ENCODE measurements at regions not wholly inside any gene's neighbourhood (a gene's known extent, or its start where the extent isn't known, plus 50 kb on each side); places are given as distances from the start of the nearest gene placed in this dataset.

DNA sequence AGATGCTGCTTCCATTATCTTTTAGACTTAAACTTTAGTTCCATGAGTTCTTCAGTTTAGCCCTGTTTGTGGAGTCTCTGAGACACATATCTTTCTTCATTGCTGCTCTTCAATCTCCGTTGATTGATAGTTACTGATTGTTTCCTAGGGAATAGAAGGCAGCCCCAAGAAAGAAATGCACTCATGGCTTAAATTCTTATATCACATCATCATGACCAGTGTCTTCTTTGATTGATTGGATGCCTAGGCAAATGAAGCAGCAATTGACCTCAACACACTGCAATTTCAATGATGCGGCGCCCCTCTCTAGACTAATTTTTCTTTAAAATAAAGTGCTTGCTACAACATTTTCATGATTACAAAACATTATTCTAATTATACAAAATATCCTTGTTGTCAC is 576.5 kb upstream of the VSTM2A start:
- DNase-seq (ENCODE audit: low read depth in 2 of 2), result no peak

DNA sequence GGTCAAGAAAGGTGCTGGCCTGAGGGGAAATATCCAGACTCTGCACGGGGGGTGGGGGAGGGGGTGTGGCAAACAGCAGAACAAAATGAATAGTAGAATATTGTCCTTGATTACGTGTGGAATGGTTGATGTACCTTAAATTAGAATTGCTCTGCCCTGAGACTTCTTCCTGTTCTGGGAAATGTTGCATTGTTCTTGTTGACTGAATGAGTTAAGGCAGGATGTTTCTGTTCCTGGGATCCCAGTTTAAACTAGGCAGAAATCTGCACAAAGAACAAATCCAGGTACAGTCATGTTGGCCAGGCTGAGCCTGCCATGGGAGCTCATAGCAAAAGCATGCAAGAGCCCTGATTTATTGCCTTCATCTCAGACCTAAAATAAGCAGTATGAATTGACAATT is 558.7 kb upstream of the VSTM2A start:
- no peak for DNase-seq (ENCODE audit: low read depth in 2 of 2)

DNA sequence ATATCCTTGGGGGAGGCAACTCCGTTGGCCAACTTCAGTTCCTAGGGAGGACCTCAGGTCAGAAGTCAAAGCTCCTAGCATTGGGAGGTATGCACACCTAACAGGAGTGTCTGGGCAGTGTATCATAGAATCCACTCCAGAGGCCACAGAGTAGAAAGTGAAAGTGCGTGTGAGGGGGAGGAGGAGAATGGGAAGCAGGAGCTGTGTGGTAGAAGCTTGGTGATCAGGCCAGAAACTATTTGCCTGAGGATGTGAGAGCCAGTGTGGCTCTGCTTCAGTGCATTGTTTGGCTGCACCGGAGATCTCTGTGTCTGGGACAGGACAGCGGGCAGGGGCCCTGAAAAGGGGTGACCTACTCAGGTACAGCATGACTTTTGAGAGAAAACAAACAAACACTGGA is 557.4 kb upstream of the VSTM2A start:
- DNase-seq (ENCODE audit: low read depth in 2 of 2), result no peak

- no peak for DNase-seq (ENCODE audit: low read depth in 2 of 2)
These were observed 553.8 kb upstream of the VSTM2A start for GRCh38 chr7:53988376-53988775.

- no peak for DNase-seq (ENCODE audit: low read depth in 2 of 2)
These were observed 549.0 kb upstream of the VSTM2A start for GRCh38 chr7:53993224-53993623.

DNA sequence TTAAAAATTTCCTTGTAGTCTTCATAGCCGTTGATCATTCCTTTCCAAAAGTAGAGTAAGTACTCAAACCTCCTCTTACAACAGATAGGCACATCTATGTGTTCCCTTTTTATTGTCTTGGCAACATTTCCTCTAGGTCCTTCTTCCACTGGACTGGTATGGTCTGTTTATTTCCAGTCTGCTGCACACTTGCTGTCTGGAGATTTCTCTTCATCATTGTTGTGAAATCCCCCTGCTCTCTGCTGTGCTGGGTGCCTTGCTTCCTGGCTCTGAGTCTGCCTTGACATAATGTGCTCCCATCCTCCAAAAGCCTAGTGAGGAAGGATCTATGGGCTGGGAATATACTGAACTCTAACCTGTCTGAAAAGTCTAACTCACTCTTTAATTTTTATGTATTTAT is 545.3 kb upstream of the VSTM2A start:
- no peak for DNase-seq (ENCODE audit: low read depth in 2 of 2)

- DNase-seq (ENCODE audit: low read depth in 2 of 2), result no peak
These were observed 527.4 kb upstream of the VSTM2A start for GRCh38 chr7:54014765-54015164.

GRCh38 chr7:54015251-54015650 is 526.9 kb upstream of the VSTM2A start:
- no peak for DNase-seq (ENCODE audit: low read depth in 2 of 2)

GRCh38 chr7:54037873-54038272 is 504.3 kb upstream of the VSTM2A start:
- no peak for DNase-seq (ENCODE audit: low read depth in 2 of 2)

DNA sequence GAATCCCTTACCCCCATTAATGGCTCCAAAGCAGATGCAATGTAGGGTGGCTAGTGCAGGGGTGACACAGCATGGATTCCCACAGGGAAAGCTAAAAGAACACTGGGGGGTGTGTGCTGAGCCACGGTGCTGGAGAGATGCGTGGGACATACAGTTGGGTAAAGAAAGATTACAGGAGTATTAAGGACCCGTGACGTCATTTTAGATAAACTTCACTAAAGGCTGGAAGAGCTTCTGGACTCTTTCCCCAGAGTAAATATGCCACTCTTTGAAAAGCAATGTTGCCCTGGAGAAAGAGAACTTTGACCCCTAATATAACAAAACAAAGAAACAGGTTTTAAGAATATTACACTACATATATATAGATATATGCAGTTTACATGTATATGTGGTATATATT is 481.5 kb upstream of the VSTM2A start:
- no peak for DNase-seq (ENCODE audit: low read depth in 2 of 2)

DNA sequence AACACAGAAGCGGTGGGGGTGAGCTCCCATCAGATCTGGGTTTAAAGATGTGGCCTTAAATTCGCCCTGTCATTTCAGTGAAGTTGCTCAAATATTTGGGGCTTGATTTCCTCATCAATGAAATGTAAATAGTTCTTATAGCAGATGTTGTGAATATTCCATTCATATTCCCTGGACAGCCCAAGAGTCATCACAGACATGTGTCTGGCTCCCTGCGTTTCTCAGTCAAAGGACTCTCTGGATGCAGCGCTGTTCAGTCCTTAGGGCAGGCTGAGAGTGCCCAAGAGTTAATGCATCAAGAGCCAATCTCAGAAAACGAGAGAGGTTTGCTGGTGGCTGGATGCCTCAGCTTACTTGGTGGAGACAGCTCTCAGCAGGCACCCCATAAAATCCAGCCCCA is 475.5 kb upstream of the VSTM2A start:
- no peak for DNase-seq (ENCODE audit: low read depth in 2 of 2)

- no peak for DNase-seq (ENCODE audit: low read depth in 2 of 2)
These were observed 472.3 kb upstream of the VSTM2A start for GRCh38 chr7:54069843-54070242.

GRCh38 chr7:54072710-54073109 is 469.5 kb upstream of the VSTM2A start:
- DNase-seq (ENCODE audit: low read depth in 2 of 2), result no peak

- DNase-seq (ENCODE audit: low read depth in 2 of 2), result no peak
These were observed 465.6 kb upstream of the VSTM2A start for GRCh38 chr7:54076616-54077015.

DNA sequence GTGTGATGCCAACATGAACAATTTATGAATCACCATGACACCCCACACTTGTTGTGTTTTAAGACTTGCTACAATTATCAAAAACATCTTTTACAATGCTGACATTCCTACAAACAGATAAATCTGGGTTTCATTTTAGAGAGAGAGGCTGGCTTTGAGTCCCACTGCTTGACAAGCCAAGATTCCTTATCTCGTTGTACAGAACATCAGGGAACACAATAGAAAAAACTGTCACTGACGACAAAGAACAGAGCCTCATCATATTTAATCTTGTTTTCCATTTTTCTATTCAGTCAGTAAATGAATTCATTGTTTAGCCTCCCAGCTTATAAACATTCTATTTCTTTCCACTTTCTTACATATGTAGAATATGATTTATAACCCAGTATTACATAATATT is 461.6 kb upstream of the VSTM2A start:
- no peak for DNase-seq (ENCODE audit: low read depth in 2 of 2)

- no peak for DNase-seq (ENCODE audit: low read depth in 2 of 2)
These were observed 461.2 kb upstream of the VSTM2A start for GRCh38 chr7:54080971-54081370.

DNA sequence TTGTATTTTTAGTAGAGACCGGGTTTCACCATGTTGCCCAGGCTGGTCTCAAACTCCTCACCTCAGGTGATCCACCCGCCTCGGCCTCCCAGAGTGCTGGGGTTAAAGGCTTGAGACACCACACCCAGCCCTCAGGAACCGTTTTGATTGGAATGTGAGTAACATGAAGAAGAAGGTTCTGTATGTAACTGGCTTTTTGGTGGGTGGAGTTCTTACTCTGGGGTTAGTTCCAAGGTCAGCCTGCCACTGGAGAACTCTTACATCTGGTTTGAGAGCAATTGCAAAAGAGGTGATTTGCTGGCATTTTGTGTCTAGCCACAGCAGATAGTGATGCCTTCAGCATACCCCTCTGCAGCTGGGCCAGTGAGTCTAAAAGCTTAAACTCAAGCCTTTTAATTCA is 457.8 kb upstream of the VSTM2A start:
- no peak for DNase-seq (ENCODE audit: low read depth in 2 of 2)

DNA sequence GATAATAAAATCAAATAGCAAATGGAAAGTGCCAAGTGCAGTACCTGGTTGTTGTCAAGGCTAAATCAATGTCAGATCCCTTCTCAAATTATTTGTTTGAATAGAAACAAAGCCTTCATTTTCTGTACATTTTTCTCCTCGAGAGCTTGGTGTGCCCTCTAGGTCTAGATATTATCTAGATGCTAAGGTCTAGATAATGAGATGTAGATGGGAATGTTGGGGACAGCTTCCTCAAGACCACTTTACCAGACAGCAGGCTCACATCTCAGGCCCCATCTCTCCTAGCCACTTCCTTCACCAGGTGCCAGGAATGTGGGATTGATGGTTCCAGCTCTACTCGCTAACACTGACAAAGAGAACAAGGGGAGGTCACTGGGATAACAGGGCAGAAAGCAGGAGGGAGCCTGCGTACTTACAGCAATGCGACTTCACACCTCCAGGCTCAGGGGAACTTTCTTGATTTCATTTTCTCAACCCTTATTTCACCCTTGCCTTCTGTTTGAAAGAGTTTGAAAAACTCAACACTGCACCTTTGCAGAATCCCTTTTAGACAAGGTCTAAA is 451.4 kb upstream of the VSTM2A start:
- DNase-seq (ENCODE audit: low read depth in 2 of 2), result no peak

- DNase-seq (ENCODE audit: low read depth in 2 of 2), result no peak
These were observed 450.9 kb upstream of the VSTM2A start for GRCh38 chr7:54091322-54091721.

GRCh38 chr7:54097886-54098285 is 444.3 kb upstream of the VSTM2A start:
- no peak for DNase-seq (ENCODE audit: low read depth in 2 of 2)

GRCh38 chr7:54109501-54109900 is 432.7 kb upstream of the VSTM2A start:
- DNase-seq (ENCODE audit: low read depth in 2 of 2), result no peak

GRCh38 chr7:54111814-54112511 is 430.2 kb upstream of the VSTM2A start:
- DNase-seq (ENCODE audit: low read depth in 2 of 2), result no peak

- DNase-seq (ENCODE audit: low read depth in 2 of 2), result no peak
These were observed 429.6 kb upstream of the VSTM2A start for GRCh38 chr7:54112567-54112966.
